ENCODE measurements at regions not wholly inside any gene's neighbourhood (a gene's known extent, or its start where the extent isn't known, plus 50 kb on each side); places are given as distances from the start of the nearest gene placed in this dataset.
"Not testable (repeated sequence)": the region's sequence is repeated elsewhere in the genome, so short reads cannot be mapped to it uniquely, and the experiment has no call there.

- CTCF ChIA-PET: no interaction called here
- no peak overlapping the region for H3K27ac Mint-ChIP-seq
Observed at GRCh38 chr5:40134883-40135520, 544.7 kb upstream of the PTGER4 start.

GRCh38 chr5:40124367-40124766 is 555.3 kb upstream of the PTGER4 start:
- Mint-ChIP-seq H3K4me1 (peaks cover 12% of the 10 kb centered on the region), H3K27me3 (no peaks in the 10 kb centered on the region), H3K27ac (no peak overlapping the region), H3K9me3 (ENCODE audit: low read depth) (peaks cover 26% of the 10 kb centered on the region), H3K4me3 (no peak overlapping the region), H3K36me3 (peaks cover 36% of the 10 kb centered on the region)
- ATAC-seq (no peak), DNase-seq (no peak)
- CTCF ChIA-PET: no interaction called here

More at GRCh38 chr5:40134883-40135520, 544.7 kb upstream of the PTGER4 start:
- Mint-ChIP-seq H3K4me1 (no peaks in the 10 kb centered on the region), H3K9me3 (ENCODE audit: low read depth) (peaks cover 3% of the 10 kb centered on the region), H3K27me3 (no peaks in the 10 kb centered on the region), H3K4me3 (no peak overlapping the region), H3K36me3 (no peaks in the 10 kb centered on the region)
- no peak for ATAC-seq
- DNase-seq: no peak

- Mint-ChIP-seq H3K4me1 (no peaks in the 10 kb centered on the region), H3K27me3 (no peaks in the 10 kb centered on the region), H3K27ac (no peak overlapping the region), H3K9me3 (ENCODE audit: low read depth) (peaks cover 20% of the 10 kb centered on the region), H3K4me3 (no peak overlapping the region), H3K36me3 (peaks cover 22% of the 10 kb centered on the region)
- ATAC-seq: no peak
- DNase-seq: no peak
- CTCF ChIA-PET: no interaction called here
Observed at GRCh38 chr5:40121236-40121635, 558.5 kb upstream of the PTGER4 start.

GRCh38 chr5:40112875-40113274 is 566.8 kb upstream of the PTGER4 start:
- H3K27ac Mint-ChIP-seq: no peak overlapping the region
- no peaks in the 10 kb centered on the region for H3K27me3 Mint-ChIP-seq
- CTCF ChIA-PET: no interaction called here
- ATAC-seq (no peak), DNase-seq (no peak)
- H3K9me3 Mint-ChIP-seq (ENCODE audit: low read depth): peaks cover 2% of the 10 kb centered on the region
- no peaks in the 10 kb centered on the region for H3K4me1 Mint-ChIP-seq
- H3K4me3 Mint-ChIP-seq: no peak overlapping the region
- no peaks in the 10 kb centered on the region for H3K36me3 Mint-ChIP-seq

- CTCF ChIA-PET; H3K4me3 Mint-ChIP-seq; DNase-seq; H3K27ac Mint-ChIP-seq; H3K36me3 Mint-ChIP-seq; ATAC-seq; H3K9me3 Mint-ChIP-seq (ENCODE audit: low read depth); H3K4me1 Mint-ChIP-seq; H3K27me3 Mint-ChIP-seq: not testable (repeated sequence)
Observed at GRCh38 chr5:40111036-40111435, 568.7 kb upstream of the PTGER4 start.

GRCh38 chr5:40108764-40109390 is 570.8 kb upstream of the PTGER4 start:
- H3K27ac Mint-ChIP-seq; H3K4me3 Mint-ChIP-seq; H3K36me3 Mint-ChIP-seq; ATAC-seq; H3K27me3 Mint-ChIP-seq; CTCF ChIA-PET; H3K4me1 Mint-ChIP-seq; H3K9me3 Mint-ChIP-seq (ENCODE audit: low read depth); DNase-seq: not testable (repeated sequence)

- H3K27me3 Mint-ChIP-seq, H3K36me3 Mint-ChIP-seq, H3K4me3 Mint-ChIP-seq, CTCF ChIA-PET, H3K4me1 Mint-ChIP-seq, H3K27ac Mint-ChIP-seq, ATAC-seq, DNase-seq: not testable (repeated sequence)
- peaks cover 10% of the 10 kb centered on the region for H3K9me3 Mint-ChIP-seq (ENCODE audit: low read depth)
Observed at GRCh38 chr5:40107786-40108185, 571.9 kb upstream of the PTGER4 start.

- Mint-ChIP-seq H3K36me3 (peaks cover 2% of the 10 kb centered on the region), H3K27me3 (no peaks in the 10 kb centered on the region), H3K4me3 (no peak overlapping the region), H3K4me1 (no peaks in the 10 kb centered on the region), H3K27ac (no peak overlapping the region), H3K9me3 (ENCODE audit: low read depth) (peaks cover 10% of the 10 kb centered on the region)
- CTCF ChIA-PET: no interaction called here
- DNase-seq (no peak), ATAC-seq (no peak)
Observed at GRCh38 chr5:40106847-40107246, 572.9 kb upstream of the PTGER4 start.

GRCh38 chr5:40098313-40098712 is 581.4 kb upstream of the PTGER4 start:
- Mint-ChIP-seq H3K4me3 (no peak overlapping the region), H3K36me3 (peaks cover 7% of the 10 kb centered on the region), H3K27me3 (no peaks in the 10 kb centered on the region), H3K9me3 (ENCODE audit: low read depth) (peaks cover 11% of the 10 kb centered on the region), H3K27ac (no peak overlapping the region), H3K4me1 (no peaks in the 10 kb centered on the region)
- ATAC-seq (no peak), DNase-seq (no peak)
- CTCF ChIA-PET: no interaction called here

GRCh38 chr5:40093550-40093949 is 586.2 kb upstream of the PTGER4 start:
- no peak overlapping the region for H3K27ac Mint-ChIP-seq
- peaks cover 22% of the 10 kb centered on the region for H3K9me3 Mint-ChIP-seq (ENCODE audit: low read depth)
- H3K4me1 Mint-ChIP-seq: no peaks in the 10 kb centered on the region
- H3K4me3 Mint-ChIP-seq: no peak overlapping the region
- DNase-seq: no peak
- CTCF ChIA-PET: no interaction called here
- ATAC-seq: no peak
- H3K27me3 Mint-ChIP-seq: no peaks in the 10 kb centered on the region
- peaks cover 19% of the 10 kb centered on the region for H3K36me3 Mint-ChIP-seq

- CTCF ChIA-PET: no interaction called here
- ATAC-seq (no peak), DNase-seq (no peak)
- no peaks in the 10 kb centered on the region for H3K4me1 Mint-ChIP-seq
- no peak overlapping the region for H3K27ac Mint-ChIP-seq
- peaks cover 20% of the 10 kb centered on the region for H3K9me3 Mint-ChIP-seq (ENCODE audit: low read depth)
- H3K27me3 Mint-ChIP-seq: no peaks in the 10 kb centered on the region
- no peak overlapping the region for H3K4me3 Mint-ChIP-seq
- peaks cover 17% of the 10 kb centered on the region for H3K36me3 Mint-ChIP-seq
Observed at GRCh38 chr5:40089269-40089668, 590.4 kb upstream of the PTGER4 start.

GRCh38 chr5:40084614-40085013 is 595.1 kb upstream of the PTGER4 start:
- CTCF ChIA-PET: no interaction called here
- H3K36me3 Mint-ChIP-seq: peaks cover 6% of the 10 kb centered on the region
- peaks cover 7% of the 10 kb centered on the region for H3K9me3 Mint-ChIP-seq (ENCODE audit: low read depth)
- ATAC-seq: no peak
- peaks cover 2% of the 10 kb centered on the region for H3K27me3 Mint-ChIP-seq
- no peaks in the 10 kb centered on the region for H3K4me1 Mint-ChIP-seq
- no peak overlapping the region for H3K27ac Mint-ChIP-seq
- DNase-seq: no peak
- H3K4me3 Mint-ChIP-seq: no peak overlapping the region

- no peak for ATAC-seq
- Mint-ChIP-seq H3K4me3 (no peak overlapping the region), H3K36me3 (peaks cover 4% of the 10 kb centered on the region), H3K27ac (no peak overlapping the region), H3K27me3 (peaks cover 2% of the 10 kb centered on the region), H3K9me3 (ENCODE audit: low read depth) (peaks cover 5% of the 10 kb centered on the region), H3K4me1 (no peaks in the 10 kb centered on the region)
- DNase-seq: no peak
- CTCF ChIA-PET: no interaction called here
Observed at GRCh38 chr5:40082313-40082712, 597.4 kb upstream of the PTGER4 start.

- Mint-ChIP-seq H3K27me3 (peaks cover 2% of the 10 kb centered on the region), H3K27ac (no peak overlapping the region), H3K4me1 (no peaks in the 10 kb centered on the region), H3K9me3 (ENCODE audit: low read depth) (peaks cover 2% of the 10 kb centered on the region), H3K4me3 (no peak overlapping the region), H3K36me3 (peaks cover 2% of the 10 kb centered on the region)
- DNase-seq (no peak), ATAC-seq (no peak)
- CTCF ChIA-PET: no interaction called here
Observed at GRCh38 chr5:40080191-40080590, 599.5 kb upstream of the PTGER4 start.

Data from activated CD8-positive, alpha-beta memory T cell treated with anti-CD3 and anti-CD28 coated beads, Interleukin-2, amount 10 ng/mL, durations not matched to agents 7 days and 5 days (primary cell).